HL-60 (cell line): ENCODE measurements at regions not wholly inside any gene's neighbourhood (a gene's known extent, or its start where the extent isn't known, plus 50 kb on each side); places are given as distances from the start of the nearest gene placed in this dataset.

Experiments used
- CTCF ChIP-seq: IDR thresholded peaks from one replicate; pipeline ENCODE4 v1.5.1; 2011; ENCODE audit warnings: low read length, control low read depth, inconsistent platforms; ENCODE audit not compliant: insufficient read depth
- GABPA ChIP-seq: IDR thresholded peaks from 2 replicates; pipeline ENCODE4 v1.6.1; 2012; ENCODE audit warnings: low read depth
- POLR2AphosphoS5 ChIP-seq: IDR thresholded peaks from 2 replicates; pipeline ENCODE4 v1.6.1; 2012; ENCODE audit warnings: low read depth
- REST ChIP-seq: IDR thresholded peaks from 2 replicates; pipeline ENCODE4 v1.6.1; 2012; ENCODE audit warnings: low read depth; ENCODE audit not compliant: insufficient replicate concordance

- TF ChIP-seq CTCF, result no peak
- no peak for TF ChIP-seq POLR2AphosphoS5
- no peak for TF ChIP-seq REST
- TF ChIP-seq GABPA, result no peak
Observed at GRCh38 chr5:74109344-74109743, 483.3 kb downstream of the ARHGEF28 start.
